HG02759 (cell line): ENCODE measurements at regions not wholly inside any gene's neighbourhood (a gene's known extent, or its start where the extent isn't known, plus 50 kb on each side); places are given as distances from the start of the nearest gene placed in this dataset.
"Not testable (repeated sequence)": the region's sequence is repeated elsewhere in the genome, so short reads cannot be mapped to it uniquely, and the experiment has no call there.

Experiments used
- ATAC-seq: cut with Tn5 transposase; IDR thresholded peaks from one replicate; pipeline ENCODE4 v1.9.1; 2021; ENCODE audit warnings: mild to moderate bottlenecking, moderate library complexity; ENCODE audit not compliant: unreplicated experiment

DNA sequence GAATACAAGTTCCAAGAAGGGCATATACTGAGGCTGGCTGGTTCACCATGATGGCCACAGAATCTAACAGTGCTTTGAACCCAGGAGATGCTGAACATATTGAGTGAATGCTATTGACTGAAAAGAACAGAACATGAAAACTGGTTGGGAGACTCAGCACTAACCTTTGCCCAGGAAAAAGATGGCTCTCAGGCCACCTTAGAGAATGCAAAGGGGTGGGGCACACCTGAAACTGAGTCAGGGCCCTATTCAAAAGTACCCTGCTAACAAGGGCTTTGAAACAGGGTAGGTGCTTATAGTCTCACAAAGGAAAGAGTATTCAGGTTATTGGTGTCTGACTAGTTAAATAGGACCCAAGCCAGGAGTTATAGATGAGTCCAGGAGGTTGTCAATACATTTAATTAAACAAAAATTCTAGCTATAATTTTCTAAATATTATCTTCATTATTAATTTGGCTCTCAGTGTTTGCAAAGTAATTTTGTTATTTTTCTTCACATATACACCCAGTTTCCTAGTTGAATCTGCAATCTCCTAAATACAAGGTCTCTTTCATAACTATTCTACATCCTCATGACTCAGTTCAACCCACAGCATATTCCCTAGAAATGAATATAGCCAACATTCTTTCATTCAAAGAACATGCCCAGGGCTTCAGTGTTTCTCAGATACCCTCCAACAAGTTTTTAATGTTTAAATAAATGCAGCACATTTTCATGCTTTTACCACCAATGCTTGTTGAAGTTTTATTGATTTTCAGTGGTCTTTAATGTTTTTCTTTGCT, 144.2 kb upstream of the RAPGEF2 start:
- no peak for ATAC-seq

DNA sequence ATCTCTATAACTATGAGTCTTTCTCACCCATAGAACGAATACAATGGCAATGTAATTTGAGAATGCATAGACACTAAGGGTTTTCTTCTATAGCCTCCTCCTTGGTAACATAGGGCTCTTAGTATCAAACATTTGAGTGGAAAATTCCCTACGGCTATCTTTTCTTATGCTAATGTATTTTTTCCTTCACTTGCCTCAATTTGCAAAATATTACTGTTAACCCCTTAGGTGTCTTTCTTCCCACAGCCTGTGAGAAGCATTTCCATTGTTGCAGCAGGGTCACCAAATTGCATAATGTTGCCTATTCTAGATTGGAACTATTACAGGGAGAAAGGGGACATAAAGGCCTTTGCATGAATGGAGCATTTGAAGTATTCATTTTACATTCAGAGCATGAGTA, 140.5 kb upstream of the RAPGEF2 start:
- no peak for ATAC-seq

DNA sequence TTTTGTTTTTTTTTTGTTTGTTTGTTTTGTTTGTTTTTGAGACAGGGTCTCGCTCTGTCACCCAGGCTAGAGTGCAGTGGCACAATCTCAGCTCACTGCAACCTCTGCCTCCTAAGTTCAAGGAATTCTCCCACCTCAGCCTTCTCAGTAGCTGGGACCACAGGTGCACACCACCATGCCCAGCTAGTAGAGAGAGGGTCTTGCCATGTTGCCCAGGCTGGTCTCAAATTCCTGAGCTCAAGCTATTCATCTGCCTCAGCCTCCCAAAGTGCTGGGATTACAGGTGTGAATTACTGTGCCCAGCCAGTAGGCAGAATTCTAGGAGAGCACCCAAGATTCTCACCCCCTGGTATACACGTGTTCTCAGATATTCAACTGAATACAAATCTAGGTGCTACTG, 139.6 kb upstream of the RAPGEF2 start:
- ATAC-seq = not testable (repeated sequence)

DNA sequence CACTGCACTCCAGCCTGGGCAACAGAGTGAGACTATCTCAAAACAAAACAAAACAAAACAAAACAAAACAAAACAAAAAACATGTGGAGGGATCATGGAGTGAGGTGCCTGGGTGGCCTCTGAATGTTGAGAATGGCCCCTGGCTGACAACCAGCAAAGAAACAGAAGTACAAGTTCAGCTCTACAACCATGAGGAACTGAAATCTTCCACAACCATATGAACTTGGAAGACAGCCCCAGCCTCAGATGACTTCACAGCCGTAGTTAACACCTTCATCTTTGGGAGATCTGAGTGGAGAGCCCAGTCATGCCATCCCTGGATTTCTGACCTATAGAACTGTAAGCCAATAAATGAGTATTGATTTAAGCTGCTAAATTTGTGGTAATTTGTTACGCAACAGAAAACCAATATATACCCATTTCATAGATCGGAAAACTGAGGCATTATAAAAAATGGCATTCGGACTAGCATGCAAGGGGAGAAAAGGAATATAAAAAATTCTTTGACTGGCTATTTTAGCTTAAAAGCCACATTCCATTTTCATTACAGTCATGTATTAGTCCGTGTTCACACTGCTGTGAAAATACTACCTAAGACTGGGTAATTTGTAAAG, 138.7 kb upstream of the RAPGEF2 start:
- no peak for ATAC-seq

DNA sequence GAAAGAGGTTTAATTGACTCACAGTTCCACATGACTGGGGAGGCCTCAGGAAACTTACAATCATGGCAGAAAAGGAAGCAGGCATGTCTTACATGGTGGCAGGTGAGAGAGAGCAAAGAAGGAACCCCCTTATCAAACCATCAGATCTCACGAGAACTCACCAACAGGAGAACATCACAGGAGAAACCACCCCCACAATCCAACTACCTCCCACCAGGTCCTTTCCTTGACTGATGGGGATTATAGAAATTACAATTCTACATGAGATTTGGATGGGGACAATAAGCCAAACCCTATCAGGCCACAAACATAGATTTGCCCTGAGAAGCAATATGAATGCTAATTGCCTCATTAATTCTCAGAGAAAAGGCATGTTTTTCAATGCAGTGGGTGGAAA, 138.2 kb upstream of the RAPGEF2 start:
- no peak for ATAC-seq

DNA sequence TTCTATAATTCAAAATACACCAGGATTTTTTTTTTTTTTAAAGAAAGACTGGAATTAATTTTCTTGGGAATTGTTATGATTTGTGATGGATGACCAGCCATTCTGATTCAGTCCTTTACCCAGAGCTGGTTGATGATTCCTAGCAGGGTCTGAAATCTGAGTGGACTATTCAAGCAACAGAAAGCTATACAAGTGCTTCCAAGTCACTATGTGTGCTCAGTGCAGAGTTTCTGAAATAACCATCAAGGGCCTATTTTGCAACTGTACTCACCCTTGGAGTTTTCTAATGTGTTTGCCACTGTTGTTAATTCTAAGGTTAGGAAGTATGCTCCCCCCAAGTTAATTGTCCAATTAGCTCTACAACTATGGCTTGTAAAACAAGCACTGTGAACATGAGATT, 137.7 kb upstream of the RAPGEF2 start:
- ATAC-seq = no peak

DNA sequence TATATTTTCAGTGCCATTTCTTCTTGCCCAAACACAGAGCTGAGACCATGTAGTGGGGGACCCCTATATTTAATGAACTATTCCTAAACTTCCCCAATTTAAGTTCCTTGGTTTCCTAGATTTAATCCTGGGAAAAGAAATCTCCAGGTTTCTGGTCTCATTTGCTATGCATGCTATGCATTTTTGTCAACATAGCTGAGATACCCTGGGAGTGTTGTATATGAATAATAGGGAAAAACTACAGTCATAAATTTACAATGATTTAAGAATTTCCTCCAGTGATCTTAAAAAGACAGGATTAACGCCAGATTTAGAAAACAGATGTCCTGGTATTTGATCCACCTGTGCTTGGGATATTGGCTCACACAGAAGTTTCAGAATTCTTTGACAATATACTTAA, 136.8 kb upstream of the RAPGEF2 start:
- no peak for ATAC-seq

DNA sequence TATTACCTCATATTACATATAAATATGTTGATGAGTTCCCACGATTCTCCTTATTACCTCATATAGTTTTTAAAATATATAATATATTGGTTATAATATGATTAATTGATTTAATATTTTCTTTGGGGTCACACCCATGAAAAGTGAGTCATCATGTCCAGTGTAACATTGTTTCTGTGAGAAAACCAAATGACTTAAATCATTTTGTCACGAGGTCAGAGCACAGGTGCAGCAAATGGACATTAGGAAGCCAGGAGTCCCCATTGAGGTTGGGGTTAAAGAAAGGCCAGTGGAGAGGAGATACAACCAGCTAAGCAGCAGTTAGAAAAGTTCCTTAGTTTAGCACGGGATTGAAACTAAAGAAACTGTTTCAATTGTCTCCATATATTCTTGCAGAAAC, 133.9 kb upstream of the RAPGEF2 start:
- no peak for ATAC-seq

DNA sequence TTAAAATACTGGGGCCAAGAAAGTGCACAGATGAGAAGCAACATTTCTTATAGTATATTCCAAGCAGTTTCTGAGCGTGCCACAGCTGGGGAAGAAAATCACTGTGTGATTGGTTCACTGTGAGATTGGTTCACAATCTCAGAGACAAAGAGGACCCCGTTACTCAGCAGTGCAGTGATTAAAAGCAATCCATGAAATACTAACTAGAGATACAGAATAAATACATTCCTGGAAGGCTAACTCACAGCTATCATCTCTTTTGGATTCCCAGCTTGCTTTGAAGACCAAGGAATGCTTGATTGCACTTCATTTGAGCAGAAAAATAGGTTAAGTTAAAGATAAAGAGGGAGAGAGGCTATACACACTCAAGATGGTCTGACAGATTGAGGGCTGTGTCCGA, 132.1 kb upstream of the RAPGEF2 start:
- ATAC-seq = no peak

DNA sequence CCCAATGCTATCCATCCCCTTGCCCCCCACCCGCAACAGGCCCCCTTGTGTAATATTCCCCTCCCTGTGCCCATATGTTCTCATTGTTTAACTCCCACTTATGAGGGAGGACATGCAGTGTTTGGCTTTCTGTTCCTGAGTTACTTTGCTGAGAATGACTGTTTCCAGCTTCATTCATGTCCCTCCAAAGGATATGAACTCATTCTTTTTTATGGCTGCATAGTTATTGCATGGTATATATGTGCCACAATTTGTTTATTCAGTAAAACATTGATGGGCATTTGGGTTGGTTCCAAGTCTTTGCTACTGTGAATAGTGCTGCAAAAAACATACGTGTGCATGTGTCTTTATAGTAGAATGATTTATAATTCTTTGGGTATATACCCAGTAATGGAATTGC, 128.4 kb upstream of the RAPGEF2 start:
- not testable (repeated sequence) for ATAC-seq

DNA sequence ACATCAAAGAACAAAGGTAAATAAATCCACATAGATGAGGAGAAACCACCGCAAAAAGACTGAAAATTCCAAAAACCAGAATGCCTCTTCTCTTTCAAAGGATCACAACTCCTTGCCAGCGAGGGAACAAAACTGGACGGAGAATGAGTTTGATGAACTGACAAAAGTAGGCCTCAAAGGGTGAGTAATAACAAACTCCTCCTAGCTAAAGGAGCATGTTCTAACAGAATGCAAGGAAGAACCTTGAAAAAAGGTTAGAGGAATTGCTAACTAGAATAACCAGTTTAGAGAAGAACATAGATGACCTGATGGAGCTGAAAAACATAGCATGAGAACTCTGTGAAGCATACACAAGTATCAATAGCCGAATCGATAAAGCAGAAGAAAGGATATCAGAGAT, 122.2 kb upstream of the RAPGEF2 start:
- ATAC-seq = not testable (repeated sequence)

DNA sequence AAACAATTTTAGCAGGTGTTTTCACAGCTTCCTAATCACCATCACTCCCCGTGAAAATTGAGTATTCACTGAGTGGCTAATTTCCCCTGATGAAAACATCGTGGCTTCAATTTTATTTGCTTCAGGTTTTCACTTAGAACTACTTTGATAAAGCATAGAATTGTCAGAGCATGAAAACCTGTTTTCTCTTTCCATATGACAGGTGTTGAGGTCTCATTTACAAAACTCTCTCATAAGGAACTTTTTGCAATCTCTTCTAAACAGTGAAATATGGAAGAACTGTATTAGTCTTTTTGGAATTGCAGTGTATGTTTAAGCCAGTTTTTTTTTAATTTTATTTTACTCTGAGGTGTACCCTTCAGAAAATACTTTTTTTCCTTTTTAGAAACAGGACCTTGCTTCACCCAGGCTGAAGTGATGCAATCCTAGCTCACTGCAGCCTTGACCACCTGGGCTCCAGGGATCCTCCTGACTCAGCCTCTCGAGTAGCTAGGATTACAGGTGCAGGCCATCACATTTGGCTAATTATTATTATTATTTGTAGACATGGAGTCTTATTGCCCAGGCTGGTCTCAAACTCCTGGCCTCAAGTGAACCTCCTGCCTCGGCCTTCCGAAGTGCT, 111.2 kb upstream of the RAPGEF2 start:
- no peak for ATAC-seq

DNA sequence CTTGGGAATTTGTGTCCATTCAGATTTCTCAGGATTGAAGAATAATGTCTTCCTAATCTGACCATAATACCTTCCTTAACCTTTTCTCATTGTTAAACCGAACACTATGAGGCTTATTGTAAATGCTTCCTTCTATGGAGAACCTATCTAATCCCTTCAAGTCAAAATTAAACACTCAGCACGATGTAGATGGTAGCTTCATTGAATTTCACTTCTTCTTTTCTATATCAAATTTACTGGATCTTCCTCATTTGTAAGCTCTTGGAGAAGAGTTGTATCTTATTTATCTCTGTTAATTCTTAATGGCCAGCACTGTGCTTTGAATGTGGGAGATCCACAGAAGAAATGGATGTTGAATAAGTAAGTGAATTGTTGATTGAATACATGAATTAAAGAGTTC, 109.0 kb upstream of the RAPGEF2 start:
- ATAC-seq = no peak

DNA sequence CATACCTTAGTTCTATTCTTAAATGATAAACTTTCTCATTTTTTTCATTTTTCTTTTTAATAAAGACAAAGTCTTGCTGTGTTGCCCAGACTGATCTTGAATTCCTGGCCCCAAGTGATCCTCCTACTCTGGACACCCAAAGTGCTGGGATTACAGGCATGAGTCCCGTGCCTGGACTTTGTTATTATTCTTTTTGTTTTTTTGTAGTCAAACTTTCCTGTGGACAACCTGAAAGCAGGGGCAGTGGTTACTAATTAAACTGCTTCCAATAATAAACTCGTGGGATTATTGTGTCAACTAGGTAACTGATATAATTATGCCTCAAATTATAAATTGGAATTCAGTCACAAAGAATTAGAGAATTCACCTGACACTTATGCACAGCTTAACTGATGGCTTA, 107.8 kb upstream of the RAPGEF2 start:
- ATAC-seq = no peak

DNA sequence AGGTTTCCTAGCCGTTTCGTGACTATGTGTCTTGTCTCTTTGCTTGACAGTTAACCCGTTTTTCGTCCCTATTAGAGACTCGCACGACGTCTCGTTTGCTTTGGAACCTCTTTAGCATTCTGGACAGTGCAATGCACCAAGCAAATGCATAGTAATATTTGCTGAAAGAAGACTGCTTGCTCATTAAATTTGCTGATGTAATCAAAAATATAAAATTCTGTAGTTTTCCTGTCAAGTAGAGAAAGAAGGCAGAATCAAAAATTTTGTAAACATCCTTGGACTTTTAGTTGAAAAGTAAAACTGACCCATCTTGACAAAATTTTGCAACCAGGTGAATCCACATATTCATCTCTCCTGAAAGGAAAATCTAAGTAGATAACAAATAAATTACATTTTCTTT, 106.9 kb upstream of the RAPGEF2 start:
- ATAC-seq = no peak

DNA sequence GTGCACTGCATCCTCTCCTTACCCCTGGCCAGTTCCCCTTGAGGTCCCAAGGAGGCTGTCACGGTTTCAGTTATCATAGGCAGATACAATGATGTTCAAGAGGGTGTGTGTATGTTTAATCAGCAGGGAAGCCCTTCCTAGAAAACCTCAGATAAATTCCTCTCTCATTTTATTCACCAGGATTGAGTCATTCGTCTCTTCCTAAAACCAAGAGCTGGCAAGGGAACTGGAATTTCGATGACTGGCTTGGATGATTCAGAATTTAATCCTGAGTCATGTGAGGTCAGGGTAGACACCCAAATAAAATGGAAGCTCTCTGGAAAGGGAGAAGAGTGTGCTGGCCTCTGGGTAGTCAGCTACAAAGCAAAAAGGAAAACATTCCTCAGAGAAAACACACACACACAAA, 106.2 kb upstream of the RAPGEF2 start:
- no peak for ATAC-seq

DNA sequence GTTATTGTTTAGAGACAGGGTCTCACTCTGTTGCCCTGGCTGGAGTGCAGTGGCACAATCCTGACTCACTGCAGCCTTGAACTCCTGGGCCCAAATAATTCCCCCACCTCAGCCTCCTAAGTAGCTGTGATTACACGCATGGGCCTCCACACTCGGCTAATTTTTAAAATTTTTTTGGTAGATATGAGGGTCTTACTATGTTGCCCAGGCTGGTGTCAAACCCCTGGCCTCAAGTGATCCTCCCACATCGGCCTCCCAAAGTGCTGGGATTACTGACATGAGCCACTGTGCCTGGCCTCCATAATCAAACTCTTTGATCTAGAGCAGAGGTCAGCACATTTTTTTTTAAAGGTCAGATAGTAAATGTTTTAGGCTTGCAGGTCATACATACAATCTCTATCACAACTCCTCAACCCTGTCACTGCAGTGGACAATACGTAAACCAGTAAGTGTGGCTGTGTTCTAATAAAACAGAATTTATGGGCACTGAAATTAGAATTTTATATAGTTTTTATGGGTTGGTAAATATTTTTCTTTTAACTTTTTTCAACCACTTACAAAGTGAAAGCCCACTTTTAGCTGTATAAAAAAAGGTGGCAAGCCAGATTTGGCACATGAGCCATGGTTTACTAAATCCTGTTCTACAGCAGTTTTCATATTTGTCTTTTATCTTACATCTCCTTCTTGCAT, 105.1 kb upstream of the RAPGEF2 start:
- no peak for ATAC-seq

DNA sequence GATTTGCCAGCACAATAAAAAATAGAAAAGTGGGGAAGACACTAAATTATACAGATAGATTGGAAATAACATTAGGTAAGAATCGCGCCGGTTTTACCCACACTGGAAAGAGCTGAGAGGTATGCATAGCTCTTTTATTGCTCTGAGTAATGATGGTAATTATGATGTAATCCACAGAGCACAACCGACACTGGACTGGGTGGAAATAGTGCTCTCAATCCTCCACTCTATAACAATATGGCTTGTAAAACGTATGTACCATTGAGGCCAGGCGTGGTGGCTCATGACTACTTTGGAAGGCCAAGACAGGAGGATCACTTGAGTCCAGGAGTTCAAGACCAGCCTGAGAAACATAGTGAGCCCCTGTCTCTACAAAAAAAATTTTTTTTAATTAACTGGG, 104.3 kb upstream of the RAPGEF2 start:
- ATAC-seq = no peak

DNA sequence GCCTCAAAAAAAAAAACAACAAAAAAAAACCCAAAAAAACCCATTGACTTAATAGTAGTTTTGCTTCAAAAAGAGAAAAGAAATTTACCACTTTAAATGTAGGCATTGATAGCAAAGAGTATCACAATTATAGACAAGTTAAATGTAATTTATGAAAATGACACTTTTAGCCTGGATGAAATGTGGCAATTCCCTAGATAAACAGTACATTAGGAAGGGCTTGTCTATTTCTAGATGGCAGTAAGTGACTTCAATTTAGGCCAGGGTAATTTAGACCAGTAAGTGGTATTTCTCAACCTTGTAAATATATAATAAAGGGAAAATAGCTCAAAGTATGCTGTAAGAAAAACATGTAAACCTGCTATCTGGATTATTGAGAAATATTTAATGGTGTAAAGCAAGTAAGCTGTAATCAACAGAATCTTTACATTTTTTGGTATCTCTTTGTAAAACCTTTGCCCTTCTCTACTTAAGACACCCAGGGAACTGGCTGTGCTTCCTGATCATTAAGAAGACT, 103.7 kb upstream of the RAPGEF2 start:
- no peak for ATAC-seq

DNA sequence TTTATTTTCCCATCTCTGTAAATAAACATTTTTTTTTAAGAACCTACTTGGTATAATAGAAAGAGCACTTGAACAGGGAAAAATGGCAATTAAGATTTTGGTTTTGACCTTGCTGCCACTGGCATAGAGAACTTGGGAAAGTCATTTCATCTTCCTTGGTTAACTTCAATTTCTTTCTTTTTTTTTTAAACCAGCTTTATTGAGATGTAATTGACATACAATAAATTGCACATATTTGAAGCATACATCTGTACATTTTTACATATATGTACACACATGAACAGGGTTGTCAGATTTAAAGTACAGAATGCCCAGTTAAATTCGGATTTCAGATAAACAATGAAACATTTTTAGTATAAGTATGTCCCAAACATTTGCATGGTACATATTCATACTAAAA, 103.0 kb upstream of the RAPGEF2 start:
- ATAC-seq = no peak

DNA sequence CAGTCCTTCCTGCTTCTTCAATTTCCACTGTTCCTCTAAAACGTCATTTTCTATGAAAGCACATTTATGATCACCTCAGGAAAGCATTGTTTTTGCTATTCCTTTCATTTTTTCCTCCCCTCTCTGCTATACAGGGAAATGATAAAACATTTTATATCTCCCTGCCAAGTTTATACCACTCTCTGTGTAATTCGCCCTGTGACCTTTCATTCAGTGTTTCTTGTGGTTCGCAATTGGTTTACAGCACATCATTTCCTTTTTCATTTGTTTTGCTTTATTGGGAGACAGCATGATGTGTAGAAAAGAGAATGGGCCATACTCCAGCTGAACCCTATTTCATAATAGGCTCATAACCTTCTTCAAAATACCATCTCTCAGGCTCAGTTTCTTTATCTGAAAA, 99.9 kb upstream of the RAPGEF2 start:
- ATAC-seq = no peak
